Dermis blood vessel endothelial cell (primary cell): ENCODE measurements at regions not wholly inside any gene's neighbourhood (a gene's known extent, or its start where the extent isn't known, plus 50 kb on each side); places are given as distances from the start of the nearest gene placed in this dataset.

ENCODE experiments used
- DNase-seq: peaks from one replicate; pipeline ENCODE4 v3.0.0; 2010

DNA sequence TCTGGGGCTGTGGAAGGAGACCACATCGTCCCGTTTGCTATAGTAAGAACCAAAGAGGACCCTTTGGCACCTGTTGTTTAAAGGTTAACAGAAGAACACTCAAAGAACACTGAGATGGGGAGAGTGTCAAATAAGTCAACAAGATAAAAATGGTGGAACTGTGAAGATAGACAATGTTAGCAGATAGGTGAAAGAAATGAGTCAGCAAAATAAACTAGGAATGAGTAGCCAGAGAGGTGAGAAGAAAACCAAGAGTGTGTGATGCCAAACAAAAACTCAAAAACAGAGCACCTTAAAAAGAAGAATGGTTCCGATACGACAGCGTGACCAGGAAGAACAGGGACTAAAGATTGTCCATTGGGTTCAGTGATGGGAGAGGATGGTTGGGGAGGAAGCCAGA is 74.7 kb upstream of the PIWIL1 start:
- DNase-seq = no peak

DNA sequence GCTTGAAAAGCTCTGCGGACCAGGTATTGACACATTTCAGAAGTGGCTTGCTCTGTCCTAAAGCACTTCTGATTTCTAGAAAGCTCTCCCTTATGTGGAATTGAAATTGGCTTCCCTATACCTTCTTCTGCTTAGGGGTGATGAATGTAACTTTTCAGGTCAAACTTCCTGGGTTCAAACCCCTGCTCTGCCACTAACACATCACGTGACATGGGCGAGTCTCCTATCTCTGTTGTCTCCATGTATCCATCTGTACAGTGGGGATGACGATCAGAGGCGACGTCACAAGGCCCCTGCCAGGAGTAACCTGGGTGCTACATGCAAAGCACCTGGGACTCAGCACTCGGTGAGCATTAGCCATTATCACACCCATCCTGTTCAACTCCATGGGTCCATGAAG is 73.7 kb upstream of the PIWIL1 start:
- DNase-seq = no peak

DNA sequence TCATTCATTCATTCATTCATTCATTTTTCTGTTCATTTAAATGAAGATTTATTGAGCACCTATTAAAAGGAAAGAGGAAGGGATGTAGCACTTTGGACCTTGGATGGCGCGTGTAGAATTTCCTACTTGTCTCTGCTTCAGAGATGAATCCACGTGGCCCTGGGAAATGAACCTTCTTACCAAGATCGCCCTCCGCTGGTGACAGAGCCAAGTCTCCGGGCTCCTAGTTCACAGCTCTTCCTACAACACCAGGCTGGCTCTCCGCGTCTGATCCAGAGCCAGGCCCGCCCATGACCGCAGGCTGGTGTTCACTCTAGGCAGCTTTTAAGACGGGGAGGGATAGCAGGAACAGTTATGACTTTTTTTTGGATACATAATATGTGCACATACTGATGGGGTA is 70.9 kb upstream of the PIWIL1 start:
- DNase-seq = no peak

DNA sequence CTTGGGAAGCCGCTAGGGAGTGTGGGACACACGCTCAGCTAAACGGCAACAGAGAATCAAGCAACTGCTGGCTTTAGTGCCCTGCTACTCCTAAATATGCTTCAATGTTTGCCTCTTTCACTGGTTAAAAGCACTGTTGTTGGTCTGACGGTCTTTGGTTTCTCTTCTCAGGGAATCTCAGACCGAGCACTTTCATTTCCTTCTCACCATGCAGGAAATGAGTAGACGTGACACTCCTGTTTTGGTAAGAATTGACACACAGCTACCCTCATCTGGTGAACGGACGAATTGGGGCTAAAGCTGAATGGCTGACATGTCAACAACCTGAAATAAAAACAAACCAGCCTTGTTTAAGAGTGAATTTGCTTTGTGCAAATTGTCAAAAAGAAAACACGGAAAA is 57.5 kb upstream of the PIWIL1 start:
- no peak for DNase-seq

DNA sequence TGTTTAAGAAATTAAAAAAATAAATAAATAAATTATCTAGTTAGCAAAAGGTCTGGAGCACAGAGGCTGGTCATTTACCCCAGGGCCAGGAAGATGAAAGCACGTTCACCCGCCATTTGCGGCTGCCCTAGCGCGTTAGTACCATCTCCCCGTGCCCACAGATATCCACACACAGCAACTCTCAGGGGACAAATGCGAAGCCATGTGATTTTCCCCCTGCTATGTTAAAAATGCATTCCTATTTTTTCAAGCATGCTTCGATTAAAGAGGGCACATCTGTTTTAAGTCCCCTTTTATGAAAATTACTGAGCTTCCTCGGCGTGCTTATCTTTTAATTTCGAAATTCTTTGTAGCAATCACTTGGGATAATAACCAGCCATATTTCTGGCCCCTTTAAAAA is 56.9 kb upstream of the PIWIL1 start:
- DNase-seq = no peak

DNA sequence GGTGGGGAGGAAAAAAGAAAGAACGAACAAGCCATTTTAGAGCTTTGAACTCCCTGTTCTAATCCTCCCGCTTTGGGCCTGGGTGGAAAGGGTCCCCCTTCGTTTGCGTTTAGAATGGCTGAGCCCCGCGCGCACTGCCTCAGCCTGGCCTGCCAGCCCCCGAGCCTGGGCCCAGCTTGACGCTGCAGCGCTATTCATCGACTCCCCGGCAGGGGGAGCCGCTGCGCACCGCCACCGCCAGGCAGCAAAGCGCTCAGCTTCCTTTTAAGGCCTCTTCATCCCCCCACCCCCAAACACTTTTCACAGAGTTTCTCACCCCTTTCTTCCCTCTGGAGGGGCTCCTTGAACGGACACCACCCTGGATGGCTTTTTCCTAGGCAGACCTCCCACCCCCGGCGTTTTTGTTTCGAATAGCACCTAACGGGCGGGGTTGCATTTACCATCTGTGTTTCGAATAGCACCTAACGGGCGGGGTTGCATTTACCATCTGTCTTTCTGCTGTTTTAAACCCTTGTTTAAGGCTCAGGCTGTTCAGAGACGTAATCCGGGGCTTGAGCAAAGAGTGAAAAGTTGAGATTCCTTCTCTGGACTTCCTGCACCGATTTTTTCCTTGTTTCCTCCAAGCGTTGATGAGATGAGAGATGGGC is 56.4 kb upstream of the PIWIL1 start:
- DNase-seq = peak; percentile 3

DNA sequence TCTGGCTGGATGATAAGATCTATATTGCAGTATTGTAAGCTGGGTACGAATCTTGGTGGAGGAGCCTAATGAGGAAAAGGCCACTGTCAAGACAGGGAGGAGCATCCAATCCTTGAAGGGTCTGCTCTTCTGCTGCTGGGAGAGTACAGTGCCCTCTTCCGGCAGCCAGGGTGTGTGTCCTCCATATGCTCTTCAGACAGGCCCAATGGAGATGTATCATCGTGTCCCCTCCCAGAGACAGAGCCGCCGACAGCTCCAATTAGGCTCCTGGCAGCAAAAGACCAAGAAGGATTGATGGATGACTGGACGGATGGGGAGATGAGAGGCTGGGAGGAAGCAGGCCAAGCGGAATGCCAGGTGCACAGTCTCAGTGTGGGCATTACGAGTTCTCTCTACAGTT is 51.6 kb upstream of the PIWIL1 start:
- DNase-seq = no peak

DNA sequence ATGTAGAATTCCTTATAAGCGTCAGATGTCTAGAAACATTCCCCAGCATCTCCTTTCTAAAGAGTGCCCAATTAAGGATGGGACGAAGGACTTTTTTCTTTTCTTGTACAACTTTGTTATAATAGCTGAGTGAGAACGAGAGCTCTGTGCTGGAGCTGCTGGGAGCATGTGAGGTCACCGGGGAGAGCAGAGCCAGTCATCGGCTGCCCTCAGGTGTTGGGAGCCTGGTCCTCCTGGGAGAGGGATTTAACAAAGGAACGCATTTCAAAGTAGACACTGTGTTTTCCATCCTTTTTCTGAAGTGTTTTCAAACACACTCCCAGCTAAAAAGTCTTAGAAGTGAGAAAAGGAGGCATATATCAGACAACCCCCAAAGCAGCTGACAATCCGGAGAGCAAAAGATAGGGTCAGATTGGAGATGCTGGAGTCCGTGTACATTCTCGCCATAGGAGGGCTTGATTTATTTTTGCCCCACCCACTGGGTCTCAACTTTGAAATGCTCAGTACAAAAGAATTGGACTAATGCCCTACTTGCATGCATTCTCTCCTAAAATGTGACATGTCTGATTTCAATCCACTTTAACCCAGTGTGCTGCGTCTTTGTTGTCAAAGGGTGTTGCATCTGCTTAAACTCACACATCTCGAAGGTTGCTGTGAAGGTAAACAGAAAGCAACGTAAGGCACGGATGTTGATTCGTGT is 50.8 kb upstream of the PIWIL1 start:
- DNase-seq = no peak
